ENCODE measurements at regions not wholly inside any gene's neighbourhood (a gene's known extent, or its start where the extent isn't known, plus 50 kb on each side); places are given as distances from the start of the nearest gene placed in this dataset.

DNA sequence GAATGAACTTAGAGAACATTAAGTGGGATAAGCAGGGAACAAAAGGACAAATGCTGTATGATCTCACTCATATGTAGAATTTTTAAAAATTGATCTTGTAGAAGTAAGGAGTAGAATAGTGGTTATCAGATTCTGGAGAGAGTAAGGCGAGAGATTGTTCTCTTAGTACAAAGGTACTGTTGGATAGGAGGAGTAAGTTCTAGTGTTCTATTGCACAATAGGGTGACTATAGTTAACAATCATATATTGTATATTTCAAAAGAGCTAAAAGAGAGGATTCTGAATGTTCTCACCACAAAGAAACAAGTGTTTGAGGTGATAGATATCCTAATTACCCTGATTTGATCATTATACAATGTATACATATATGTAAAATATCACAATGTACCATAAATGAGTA is 735.9 kb downstream of the NCAM2 start:
- no peaks in the 10 kb centered on the region for H3K4me1 ChIP-seq (ENCODE audit: control insufficient read depth, insufficient read depth, low read length)
- H3K9me3 ChIP-seq (ENCODE audit: control insufficient read depth, insufficient read depth, low read depth, low read length): no peaks in the 10 kb centered on the region
- DNase-seq (ENCODE audit: low read depth, low spot score) (no peak), ATAC-seq (no peak)
- intact Hi-C loops (cut with micrococcal nuclease; ENCODE audit: unreplicated experiment): no loop called here
- H3K27me3 ChIP-seq (ENCODE audit: control insufficient read depth, insufficient read depth, low read length): no peaks in the 10 kb centered on the region
- H3K36me3 ChIP-seq (ENCODE audit: control insufficient read depth, insufficient read depth, low read length): no peaks in the 10 kb centered on the region
- no peak overlapping the region for H3K27ac ChIP-seq (ENCODE audit: low read length)
- in situ Hi-C loops (cut with HindIII; ENCODE audit: low pct_unique_long_range_greater_than_20kb, low sequenced_read_pairs): no loop called here
- BruUV-seq (replicated peaks): no TSS peak
- POLR2A ChIA-PET: no interaction called here
- no peak for TF ChIP-seq SIN3A (IDR thresholded peaks at IDR 0.05; ENCODE audit: borderline replicate concordance, insufficient read depth, low read depth, low read length)
- H3K4me3 ChIP-seq (ENCODE audit: low read depth in 2 of 2, low read length in 2 of 2): no peak overlapping the region
- CTCF ChIA-PET: no interaction called here

DNA sequence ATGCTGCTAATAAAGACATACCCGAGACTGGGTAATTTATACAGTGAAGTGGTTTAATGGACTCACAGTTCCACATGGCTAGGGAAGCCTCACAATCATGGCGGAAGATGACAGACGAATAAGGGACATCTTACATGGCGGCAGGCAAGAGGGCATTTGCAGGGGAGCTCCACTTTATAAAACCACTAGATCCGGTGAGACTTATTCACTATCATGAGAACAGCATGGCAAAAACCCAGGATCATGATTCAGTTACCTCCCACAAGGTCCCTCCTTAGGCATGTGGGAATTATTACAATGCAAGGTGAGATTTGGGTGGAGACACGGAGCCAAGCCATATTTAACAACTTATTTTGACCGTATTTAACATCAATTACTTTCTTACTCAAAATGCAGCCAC is 739.0 kb downstream of the NCAM2 start:
- CTCF ChIA-PET: no interaction called here
- DNase-seq (ENCODE audit: low read depth, low spot score) (no peak), ATAC-seq (no peak)
- in situ Hi-C loops (cut with HindIII; ENCODE audit: low pct_unique_long_range_greater_than_20kb, low sequenced_read_pairs): no loop called here
- no peaks in the 10 kb centered on the region for H3K9me3 ChIP-seq (ENCODE audit: control insufficient read depth, insufficient read depth, low read depth, low read length)
- BruUV-seq (replicated peaks): no TSS peak
- no peaks in the 10 kb centered on the region for H3K4me1 ChIP-seq (ENCODE audit: control insufficient read depth, insufficient read depth, low read length)
- no peak overlapping the region for H3K27ac ChIP-seq (ENCODE audit: low read length)
- TF ChIP-seq TCF7L2 (IDR thresholded peaks at IDR 0.05; ENCODE audit: low read depth, low read length): no peak
- no peak for TF ChIP-seq SIN3A (IDR thresholded peaks at IDR 0.05; ENCODE audit: borderline replicate concordance, insufficient read depth, low read depth, low read length)
- TF ChIP-seq, protein P1, sequence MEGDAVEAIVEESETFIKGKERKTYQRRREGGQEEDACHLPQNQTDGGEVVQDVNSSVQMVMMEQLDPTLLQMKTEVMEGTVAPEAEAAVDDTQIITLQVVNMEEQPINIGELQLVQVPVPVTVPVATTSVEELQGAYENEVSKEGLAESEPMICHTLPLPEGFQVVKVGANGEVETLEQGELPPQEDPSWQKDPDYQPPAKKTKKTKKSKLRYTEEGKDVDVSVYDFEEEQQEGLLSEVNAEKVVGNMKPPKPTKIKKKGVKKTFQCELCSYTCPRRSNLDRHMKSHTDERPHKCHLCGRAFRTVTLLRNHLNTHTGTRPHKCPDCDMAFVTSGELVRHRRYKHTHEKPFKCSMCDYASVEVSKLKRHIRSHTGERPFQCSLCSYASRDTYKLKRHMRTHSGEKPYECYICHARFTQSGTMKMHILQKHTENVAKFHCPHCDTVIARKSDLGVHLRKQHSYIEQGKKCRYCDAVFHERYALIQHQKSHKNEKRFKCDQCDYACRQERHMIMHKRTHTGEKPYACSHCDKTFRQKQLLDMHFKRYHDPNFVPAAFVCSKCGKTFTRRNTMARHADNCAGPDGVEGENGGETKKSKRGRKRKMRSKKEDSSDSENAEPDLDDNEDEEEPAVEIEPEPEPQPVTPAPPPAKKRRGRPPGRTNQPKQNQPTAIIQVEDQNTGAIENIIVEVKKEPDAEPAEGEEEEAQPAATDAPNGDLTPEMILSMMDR (IDR thresholded peaks at IDR 0.05): no peak
- no peak for TF ChIP-seq POLR2AphosphoS5 (IDR thresholded peaks at IDR 0.05; ENCODE audit: low read depth, low read length)
- no peaks in the 10 kb centered on the region for H3K36me3 ChIP-seq (ENCODE audit: control insufficient read depth, insufficient read depth, low read length)
- intact Hi-C loops (cut with micrococcal nuclease; ENCODE audit: unreplicated experiment): no loop called here
- no peaks in the 10 kb centered on the region for H3K27me3 ChIP-seq (ENCODE audit: control insufficient read depth, insufficient read depth, low read length)
- POLR2A ChIA-PET: no interaction called here
- H3K4me3 ChIP-seq (ENCODE audit: low read depth in 2 of 2, low read length in 2 of 2): no peak overlapping the region

DNA sequence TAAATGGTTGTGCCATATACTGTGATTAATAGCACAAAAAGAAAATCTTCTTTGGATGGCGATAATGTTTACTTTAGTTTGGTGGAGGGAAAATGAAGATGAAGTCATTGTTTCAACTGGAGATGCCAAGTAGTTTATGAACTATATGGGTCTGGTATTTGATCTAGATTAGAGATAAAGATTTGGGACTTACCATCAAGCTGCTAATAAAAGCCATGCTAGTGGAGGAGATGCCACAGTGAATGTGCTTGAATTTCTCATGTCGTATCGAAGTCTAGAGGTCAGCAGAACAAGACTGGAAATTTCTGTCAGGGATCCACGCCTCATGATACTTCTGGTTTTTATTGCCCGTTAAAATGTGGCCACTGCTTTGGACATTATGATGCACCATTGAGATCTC is 742.0 kb downstream of the NCAM2 start:
- ATAC-seq (no peak), DNase-seq (ENCODE audit: low read depth, low spot score) (no peak)
- no TSS peak for BruUV-seq (replicated peaks)
- in situ Hi-C loops (cut with HindIII; ENCODE audit: low pct_unique_long_range_greater_than_20kb, low sequenced_read_pairs) (no loop called here), intact Hi-C loops (cut with micrococcal nuclease; ENCODE audit: unreplicated experiment) (no loop called here)
- TF ChIP-seq SIN3A (IDR thresholded peaks at IDR 0.05; ENCODE audit: borderline replicate concordance, insufficient read depth, low read depth, low read length) (no peak), TCF7L2 (IDR thresholded peaks at IDR 0.05; ENCODE audit: low read depth, low read length) (no peak), POLR2AphosphoS5 (IDR thresholded peaks at IDR 0.05; ENCODE audit: low read depth, low read length) (no peak)
- TF ChIP-seq, protein P1 (IDR thresholded peaks at IDR 0.05): no peak
- TF ChIP-seq, protein P2, sequence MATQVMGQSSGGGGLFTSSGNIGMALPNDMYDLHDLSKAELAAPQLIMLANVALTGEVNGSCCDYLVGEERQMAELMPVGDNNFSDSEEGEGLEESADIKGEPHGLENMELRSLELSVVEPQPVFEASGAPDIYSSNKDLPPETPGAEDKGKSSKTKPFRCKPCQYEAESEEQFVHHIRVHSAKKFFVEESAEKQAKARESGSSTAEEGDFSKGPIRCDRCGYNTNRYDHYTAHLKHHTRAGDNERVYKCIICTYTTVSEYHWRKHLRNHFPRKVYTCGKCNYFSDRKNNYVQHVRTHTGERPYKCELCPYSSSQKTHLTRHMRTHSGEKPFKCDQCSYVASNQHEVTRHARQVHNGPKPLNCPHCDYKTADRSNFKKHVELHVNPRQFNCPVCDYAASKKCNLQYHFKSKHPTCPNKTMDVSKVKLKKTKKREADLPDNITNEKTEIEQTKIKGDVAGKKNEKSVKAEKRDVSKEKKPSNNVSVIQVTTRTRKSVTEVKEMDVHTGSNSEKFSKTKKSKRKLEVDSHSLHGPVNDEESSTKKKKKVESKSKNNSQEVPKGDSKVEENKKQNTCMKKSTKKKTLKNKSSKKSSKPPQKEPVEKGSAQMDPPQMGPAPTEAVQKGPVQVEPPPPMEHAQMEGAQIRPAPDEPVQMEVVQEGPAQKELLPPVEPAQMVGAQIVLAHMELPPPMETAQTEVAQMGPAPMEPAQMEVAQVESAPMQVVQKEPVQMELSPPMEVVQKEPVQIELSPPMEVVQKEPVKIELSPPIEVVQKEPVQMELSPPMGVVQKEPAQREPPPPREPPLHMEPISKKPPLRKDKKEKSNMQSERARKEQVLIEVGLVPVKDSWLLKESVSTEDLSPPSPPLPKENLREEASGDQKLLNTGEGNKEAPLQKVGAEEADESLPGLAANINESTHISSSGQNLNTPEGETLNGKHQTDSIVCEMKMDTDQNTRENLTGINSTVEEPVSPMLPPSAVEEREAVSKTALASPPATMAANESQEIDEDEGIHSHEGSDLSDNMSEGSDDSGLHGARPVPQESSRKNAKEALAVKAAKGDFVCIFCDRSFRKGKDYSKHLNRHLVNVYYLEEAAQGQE (IDR thresholded peaks at IDR 0.05; ENCODE audit: insufficient read depth in 1 of 2, low read depth in 2 of 2, low read length in 1 of 2): no peak
- H3K4me3 ChIP-seq (ENCODE audit: low read depth in 2 of 2, low read length in 2 of 2): no peak overlapping the region
- no peak overlapping the region for H3K27ac ChIP-seq (ENCODE audit: low read length)
- ChIA-PET POLR2A (interaction anchor here (0.6 kb wide), 1 partner anchor 16 kb away, joined by 4 read pairs; no protein-coding TSS in a partner anchor), CTCF (no interaction called here)
- no peaks in the 10 kb centered on the region for H3K9me3 ChIP-seq (ENCODE audit: control insufficient read depth, insufficient read depth, low read depth, low read length)
- no peaks in the 10 kb centered on the region for H3K36me3 ChIP-seq (ENCODE audit: control insufficient read depth, insufficient read depth, low read length)
- no peaks in the 10 kb centered on the region for H3K4me1 ChIP-seq (ENCODE audit: control insufficient read depth, insufficient read depth, low read length)
- no peaks in the 10 kb centered on the region for H3K27me3 ChIP-seq (ENCODE audit: control insufficient read depth, insufficient read depth, low read length)

All from Panc1 (cell line).